H7 (cell line): ENCODE measurements at regions not wholly inside any gene's neighbourhood (a gene's known extent, or its start where the extent isn't known, plus 50 kb on each side); places are given as distances from the start of the nearest gene placed in this dataset.
"Not testable (repeated sequence)": the region's sequence is repeated elsewhere in the genome, so short reads cannot be mapped to it uniquely, and the experiment has no call there.

ENCODE experiments used
- DNase-seq: peaks from one replicate; pipeline ENCODE4 v3.0.0; 2012
- H3K27me3 ChIP-seq: 2 replicates; pipeline ENCODE4 v1.6.0; 2011; ENCODE audit warnings: mild to moderate bottlenecking, low read length; ENCODE audit not compliant: control insufficient read depth, insufficient read depth
- H3K36me3 ChIP-seq: replicated peaks from 2 replicates; pipeline ENCODE4 v1.5.1; 2011; ENCODE audit warnings: low read length; ENCODE audit not compliant: control insufficient read depth, insufficient read depth
- H3K4me3 ChIP-seq: 2 replicates; pipeline ENCODE4 v1.5.1; 2011; ENCODE audit warnings: low read depth, mild to moderate bottlenecking, control low read depth, low read length, moderate library complexity; ENCODE audit not compliant: insufficient read depth

DNA sequence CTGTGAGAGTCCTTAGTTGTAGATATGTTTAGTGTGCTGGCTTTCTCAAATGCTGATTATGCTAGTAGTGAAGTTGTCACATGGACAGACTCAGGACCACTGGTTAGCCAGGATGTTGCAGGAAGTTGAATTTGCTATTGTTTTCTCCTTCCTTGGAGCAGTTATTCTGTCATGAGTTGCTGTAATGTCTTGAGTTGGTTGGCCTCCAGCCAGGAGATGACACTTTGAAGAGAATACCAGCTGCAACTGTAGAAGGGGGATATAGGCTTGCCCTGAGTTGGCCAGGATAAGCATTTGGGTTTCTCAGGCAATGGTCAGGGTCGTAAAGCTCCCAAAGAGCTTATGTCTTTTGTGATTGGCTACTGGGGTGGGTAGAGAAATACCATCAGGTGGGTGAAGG, 206.7 kb downstream of the ZNF621 start:
- no peaks in the 10 kb centered on the region for H3K27me3 ChIP-seq
- H3K36me3 ChIP-seq = no peaks in the 10 kb centered on the region
- no peak overlapping the region for H3K4me3 ChIP-seq
- no peak for DNase-seq

DNA sequence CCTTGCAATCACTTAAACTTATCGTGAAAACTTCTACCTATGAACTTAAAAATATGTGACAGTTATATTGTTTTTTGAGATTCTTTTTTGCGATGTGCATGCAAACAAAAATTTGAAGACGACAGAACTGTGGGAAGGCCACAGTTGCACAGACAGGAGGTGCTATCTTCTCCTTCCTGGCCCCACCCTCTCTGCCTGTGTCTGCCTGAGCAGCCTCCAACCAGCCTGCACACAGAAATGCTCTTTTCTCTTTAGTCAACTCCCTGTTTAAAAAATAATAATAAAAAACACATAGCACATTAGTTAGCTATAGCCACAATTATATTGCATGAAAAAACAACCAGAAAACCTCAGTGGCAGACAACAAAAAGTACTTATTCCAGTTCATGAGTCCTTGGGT, 212.2 kb downstream of the ZNF621 start:
- H3K36me3 ChIP-seq = no peaks in the 10 kb centered on the region
- H3K27me3 ChIP-seq = no peaks in the 10 kb centered on the region
- no peak for DNase-seq
- H3K4me3 ChIP-seq = no peak overlapping the region

DNA sequence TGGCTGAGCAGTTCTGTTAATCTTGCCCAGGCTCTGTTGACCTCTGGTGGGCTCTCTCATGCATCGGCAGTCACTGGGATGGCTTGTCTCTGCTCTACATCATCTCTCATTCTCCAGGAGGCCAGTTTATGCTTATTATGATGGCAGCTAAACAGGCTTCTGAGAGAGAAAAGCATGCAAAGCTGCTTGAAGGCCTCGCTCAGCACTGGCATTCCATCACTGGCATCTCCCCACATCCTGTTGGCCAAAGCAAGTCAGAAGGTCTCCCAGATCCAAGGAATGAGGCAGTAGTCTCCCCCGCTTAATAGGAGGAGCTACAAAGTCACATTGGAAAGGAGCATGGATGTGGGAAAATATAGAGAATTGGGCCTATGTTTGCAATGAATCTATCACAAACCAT, 212.6 kb downstream of the ZNF621 start:
- no peaks in the 10 kb centered on the region for H3K36me3 ChIP-seq
- H3K27me3 ChIP-seq = no peaks in the 10 kb centered on the region
- H3K4me3 ChIP-seq = no peak overlapping the region
- DNase-seq = no peak

DNA sequence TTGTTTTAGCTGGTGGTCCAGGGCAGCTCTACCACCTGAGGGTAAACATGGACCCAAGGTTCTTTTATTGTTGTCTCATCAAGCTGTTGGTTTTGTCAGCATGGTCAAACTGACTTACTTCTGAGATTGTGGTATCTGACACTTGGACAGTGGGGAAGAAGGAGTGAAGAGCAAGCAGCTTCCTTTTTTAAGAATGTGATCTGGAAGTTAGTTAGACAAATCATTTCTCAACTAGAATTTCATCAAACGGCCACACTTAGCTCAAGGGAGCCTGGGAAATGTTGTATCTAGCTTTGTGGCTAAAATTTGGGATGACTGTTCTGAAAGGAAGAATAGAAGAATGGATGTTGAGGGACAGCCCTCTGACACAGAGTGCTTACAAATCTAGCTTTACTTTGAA, 215.2 kb downstream of the ZNF621 start:
- Histone ChIP-seq H3K36me3 (no peaks in the 10 kb centered on the region), H3K27me3 (no peaks in the 10 kb centered on the region), H3K4me3 (no peak overlapping the region)
- no peak for DNase-seq

DNA sequence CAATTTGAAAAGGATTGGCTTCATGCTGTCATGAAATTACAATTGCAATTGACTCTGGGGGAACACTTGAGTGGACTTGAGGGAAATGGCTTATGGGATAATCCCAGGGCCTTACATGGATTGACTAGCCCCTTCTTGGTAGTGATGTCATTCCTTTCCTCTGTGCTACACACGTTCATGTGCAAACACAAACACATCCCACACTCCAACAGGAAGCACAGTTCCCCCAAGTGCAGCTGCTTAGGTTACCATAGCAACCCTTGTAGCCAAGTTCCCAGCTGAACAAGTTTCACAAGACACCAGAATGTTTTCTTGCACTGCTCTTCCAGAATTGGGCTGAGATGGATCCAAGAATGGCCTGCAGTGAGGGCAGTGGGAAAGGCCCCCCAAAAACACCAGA, 217.0 kb downstream of the ZNF621 start:
- no peak for DNase-seq

DNA sequence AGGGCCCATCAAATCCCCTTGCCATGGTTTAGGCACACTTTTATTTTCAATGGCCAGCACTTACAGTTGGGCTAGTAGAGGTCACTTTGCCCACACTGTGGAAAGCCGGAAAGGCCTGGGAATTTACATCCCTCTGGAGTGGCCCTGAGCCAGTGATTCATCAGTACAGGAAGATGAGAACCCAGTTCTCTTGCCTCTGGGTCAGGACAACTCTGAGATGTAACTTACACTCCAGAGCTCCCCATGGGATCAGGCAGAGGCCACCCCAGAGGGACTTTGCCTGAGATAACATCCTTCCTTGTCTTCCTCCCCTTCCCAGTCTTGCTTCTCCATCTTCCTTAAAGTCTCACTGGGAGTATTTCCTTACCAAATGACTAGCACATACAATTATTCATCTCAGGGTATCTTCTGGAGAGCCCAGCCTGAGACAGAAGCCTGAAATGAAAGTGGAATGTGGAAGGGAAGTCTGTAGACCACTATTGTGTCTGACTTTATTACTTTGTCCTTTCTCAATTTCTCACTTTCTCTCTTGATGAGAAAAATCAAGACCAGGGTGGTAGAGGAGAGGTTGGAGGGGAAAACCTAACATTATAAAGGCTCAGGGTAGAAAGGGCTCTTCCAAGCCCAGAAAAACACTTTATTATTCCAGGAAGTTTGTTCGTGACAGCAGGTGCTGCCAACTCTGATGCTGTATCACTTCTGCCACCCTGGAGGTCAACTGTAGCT, 220.8 kb downstream of the ZNF621 start:
- H3K4me3 ChIP-seq = no peak overlapping the region
- no peaks in the 10 kb centered on the region for H3K27me3 ChIP-seq
- H3K36me3 ChIP-seq = no peaks in the 10 kb centered on the region
- DNase-seq = no peak

More for the DNA sequence above, 217.0 kb downstream of the ZNF621 start:
- Histone ChIP-seq H3K4me3 (no peak overlapping the region), H3K27me3 (no peaks in the 10 kb centered on the region), H3K36me3 (no peaks in the 10 kb centered on the region)

DNA sequence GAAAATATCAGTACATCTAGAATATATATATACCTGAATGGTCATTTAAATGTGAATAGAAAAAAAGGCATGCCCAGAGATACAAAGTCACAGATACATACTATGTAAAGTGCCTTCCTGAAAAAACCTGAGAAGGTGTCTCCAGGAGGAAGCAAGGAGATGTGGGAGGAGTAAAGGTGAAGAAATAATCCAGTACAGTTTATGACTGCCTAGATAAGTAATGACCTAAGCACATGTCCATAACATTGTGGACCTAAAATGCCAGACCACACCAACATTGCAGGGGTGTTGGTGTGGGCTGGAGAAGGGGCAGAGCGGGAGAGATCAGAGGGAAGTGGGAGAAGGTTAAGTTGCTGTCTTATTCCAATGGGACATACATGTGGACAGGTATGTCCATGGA, 226.9 kb downstream of the ZNF621 start:
- no peak overlapping the region for H3K4me3 ChIP-seq
- no peaks in the 10 kb centered on the region for H3K36me3 ChIP-seq
- no peaks in the 10 kb centered on the region for H3K27me3 ChIP-seq
- no peak for DNase-seq

DNA sequence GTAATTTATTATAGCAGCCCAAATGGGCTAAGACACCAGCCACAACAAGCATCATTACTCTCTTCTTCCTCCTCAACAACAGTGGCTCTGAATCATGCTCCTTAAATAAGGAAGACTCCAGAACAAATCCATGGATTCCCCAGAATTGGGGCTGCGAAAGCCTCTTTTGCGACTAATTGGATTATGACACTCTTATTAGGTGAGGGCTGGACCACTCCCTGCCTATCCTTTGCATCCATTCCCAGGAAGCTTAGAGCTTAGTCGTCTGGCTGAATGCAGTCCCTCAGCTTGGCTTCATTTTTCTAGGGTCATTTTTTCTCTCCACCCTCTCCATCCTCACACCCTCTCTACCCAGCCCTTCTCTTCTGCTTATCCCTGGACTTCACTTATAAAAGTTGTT, 227.7 kb downstream of the ZNF621 start:
- DNase-seq = no peak
- no peak overlapping the region for H3K4me3 ChIP-seq
- no peaks in the 10 kb centered on the region for H3K27me3 ChIP-seq
- H3K36me3 ChIP-seq = no peaks in the 10 kb centered on the region

DNA sequence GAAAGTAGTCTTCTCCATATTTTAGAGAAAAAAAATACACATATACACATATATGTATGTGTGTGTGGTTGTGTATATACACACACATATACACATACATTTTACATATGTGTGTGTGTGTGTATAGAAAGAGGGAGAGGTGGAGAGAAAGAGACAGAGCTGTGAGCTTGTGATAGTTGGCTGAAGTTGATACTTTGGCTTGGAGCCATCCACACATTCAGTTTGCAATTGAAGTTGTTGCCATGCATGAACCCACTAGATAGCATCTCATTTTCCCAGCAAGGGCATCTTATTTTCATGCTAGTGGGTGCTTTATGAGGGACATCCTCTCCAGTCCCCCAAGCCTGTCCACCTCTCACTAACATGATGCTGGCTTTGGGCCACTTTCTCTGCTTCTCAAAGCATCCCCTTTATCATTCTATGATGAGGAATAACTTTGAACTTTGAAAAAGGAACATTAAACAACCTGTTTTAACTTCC, 228.6 kb downstream of the ZNF621 start:
- Histone ChIP-seq H3K4me3 (no peak overlapping the region), H3K27me3 (no peaks in the 10 kb centered on the region), H3K36me3 (no peaks in the 10 kb centered on the region)
- no peak for DNase-seq

DNA sequence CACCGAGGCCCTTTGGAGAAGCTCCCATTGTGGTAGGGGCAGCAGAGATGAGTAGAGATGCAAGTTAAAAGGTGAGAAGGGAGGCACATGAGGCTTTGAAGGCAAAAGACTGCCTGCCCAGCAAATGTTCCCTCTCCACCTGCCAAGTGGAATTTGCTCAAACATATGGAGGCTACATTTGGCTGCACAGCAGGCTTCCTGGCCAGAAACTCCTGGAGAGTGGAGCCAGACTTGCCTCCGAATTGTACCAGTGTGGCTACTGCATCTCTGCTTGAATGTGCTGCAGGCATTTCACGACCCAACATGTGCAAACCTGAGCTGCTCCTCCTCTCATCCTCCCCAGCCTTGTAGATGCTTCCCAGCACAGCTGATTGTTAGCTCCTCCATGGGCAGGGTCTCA, 229.2 kb downstream of the ZNF621 start:
- DNase-seq = no peak
- Histone ChIP-seq H3K27me3 (no peaks in the 10 kb centered on the region), H3K36me3 (no peaks in the 10 kb centered on the region), H3K4me3 (no peak overlapping the region)

DNA sequence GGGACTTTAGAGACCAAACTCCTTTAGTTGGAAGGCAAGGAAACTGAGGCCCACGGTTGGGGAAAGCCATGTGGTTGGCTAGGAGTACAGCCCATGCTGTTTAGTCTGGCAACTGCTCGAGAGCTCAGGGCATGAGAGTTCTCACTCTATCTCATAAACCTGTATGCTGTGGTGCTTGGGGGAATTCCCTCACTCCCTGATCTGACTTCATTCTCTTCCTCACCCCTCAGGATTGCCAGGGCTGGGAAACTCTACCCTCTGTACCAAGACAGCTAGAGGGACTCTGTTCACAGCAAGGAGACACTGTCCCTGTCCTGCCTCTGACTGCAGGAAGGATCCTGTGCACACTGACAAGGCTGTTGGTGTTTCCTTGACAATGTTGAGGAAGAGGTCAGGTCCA, 230.2 kb downstream of the ZNF621 start:
- no peak overlapping the region for H3K4me3 ChIP-seq
- H3K36me3 ChIP-seq = no peaks in the 10 kb centered on the region
- DNase-seq = no peak
- H3K27me3 ChIP-seq = no peaks in the 10 kb centered on the region

DNA sequence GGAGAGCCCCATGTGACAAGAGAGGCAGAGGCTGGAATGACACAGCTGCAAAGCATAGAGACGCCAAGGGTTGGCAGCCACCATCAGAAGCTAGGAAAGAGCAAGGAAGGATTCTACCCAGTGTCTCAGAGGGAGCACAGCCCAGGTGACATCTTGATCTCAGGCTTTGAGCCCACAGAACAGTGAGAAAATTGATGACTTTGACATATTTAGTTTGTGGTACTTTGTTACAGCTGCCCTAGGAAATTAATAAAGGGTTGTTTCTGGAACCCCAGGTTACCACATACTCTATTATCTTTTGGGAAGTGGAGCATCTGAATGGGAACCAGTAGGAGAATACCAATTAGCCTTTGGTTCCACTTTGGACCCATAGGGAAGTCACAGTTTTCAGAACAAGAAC, 231.7 kb downstream of the ZNF621 start:
- Histone ChIP-seq H3K4me3 (no peak overlapping the region), H3K27me3 (no peaks in the 10 kb centered on the region), H3K36me3 (no peaks in the 10 kb centered on the region)
- no peak for DNase-seq

DNA sequence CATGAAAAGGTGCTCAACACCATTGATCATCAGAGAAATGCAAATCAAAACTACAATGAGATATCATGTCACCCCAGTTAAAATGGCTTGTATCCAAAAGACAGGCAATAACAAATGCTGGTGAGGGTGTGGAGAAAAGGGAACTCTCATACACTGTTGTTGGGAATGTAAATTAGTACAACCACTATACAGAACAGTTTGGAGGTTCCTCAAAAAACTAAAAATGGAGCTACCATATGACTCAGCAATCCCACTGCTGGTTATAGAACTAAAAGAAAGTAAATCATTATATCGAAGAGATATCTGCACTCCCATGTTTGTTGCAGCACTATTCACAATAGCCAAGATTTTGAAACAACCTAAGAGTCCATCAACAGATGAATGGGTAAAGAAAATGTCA, 238.0 kb downstream of the ZNF621 start:
- H3K27me3 ChIP-seq, DNase-seq, H3K36me3 ChIP-seq, H3K4me3 ChIP-seq: not testable (repeated sequence)

DNA sequence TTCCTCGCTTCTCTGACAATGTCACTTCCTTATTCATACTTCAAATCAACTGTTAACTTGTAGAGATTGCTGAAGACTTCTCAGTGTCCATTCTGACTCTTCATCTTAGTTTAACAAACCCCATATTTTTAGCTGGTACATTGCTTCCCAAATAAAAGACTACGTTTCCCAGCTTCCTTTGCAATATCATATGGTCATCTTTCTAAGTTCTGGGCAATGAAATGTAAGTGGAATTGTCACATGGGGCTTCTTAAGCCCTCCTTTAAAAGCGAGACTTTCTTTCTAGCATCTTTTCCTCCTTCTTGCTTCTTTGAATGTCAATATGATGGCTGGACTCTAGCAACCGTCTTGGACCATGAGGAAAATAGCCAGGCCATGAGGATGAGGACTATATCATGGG, 239.0 kb downstream of the ZNF621 start:
- no peaks in the 10 kb centered on the region for H3K27me3 ChIP-seq
- no peak for DNase-seq
- no peak overlapping the region for H3K4me3 ChIP-seq
- H3K36me3 ChIP-seq = no peaks in the 10 kb centered on the region

DNA sequence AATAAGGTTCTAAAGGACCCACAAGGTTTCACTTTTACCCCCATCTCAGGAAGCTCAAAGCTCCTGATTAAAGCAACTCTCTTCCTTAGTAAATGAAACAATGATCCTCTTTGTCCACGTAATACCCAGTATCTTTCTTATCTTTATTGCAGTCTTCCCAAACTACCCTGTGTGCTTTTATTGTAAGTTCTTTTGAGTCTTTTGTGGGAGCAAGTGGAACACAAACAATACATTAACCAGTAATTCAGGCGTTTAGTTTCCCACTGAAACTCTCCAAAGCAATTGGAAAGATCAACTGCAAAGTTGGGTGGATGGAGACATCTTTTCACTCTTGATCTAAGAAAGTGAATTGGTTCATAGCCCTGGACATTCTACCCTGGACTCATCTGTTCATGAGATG, 240.0 kb downstream of the ZNF621 start:
- no peaks in the 10 kb centered on the region for H3K27me3 ChIP-seq
- H3K36me3 ChIP-seq = no peaks in the 10 kb centered on the region
- DNase-seq = no peak
- no peak overlapping the region for H3K4me3 ChIP-seq

DNA sequence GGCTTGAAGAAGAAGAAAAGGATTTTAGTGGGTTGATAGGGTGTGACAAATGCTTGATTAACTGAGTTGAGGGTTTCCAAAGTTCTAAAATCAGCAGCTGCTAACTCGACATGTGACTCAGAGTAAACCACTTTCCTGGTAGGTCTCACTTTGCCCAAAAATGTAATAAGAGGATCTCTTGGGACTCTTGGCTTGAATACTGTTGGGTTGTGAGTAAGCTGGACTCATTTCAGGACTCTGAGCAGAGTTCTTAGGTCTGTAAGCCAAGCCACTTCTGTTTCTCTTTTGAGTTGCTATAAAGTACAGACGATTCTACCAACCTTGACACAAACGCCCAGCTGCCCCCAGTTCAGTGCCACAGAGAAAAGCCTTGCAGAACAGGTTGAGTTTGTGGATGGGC, 241.1 kb downstream of the ZNF621 start:
- no peaks in the 10 kb centered on the region for H3K27me3 ChIP-seq
- no peaks in the 10 kb centered on the region for H3K36me3 ChIP-seq
- DNase-seq = no peak

More for the DNA sequence above, 241.1 kb downstream of the ZNF621 start:
- H3K4me3 ChIP-seq = no peak overlapping the region
